ENCODE measurements at regions not wholly inside any gene's neighbourhood (a gene's known extent, or its start where the extent isn't known, plus 50 kb on each side); places are given as distances from the start of the nearest gene placed in this dataset.

GRCh38 chr3:104832530-104832929, 534.2 kb upstream of the ALCAM start (continued):
- no peak for TF ChIP-seq POLR2AphosphoS2 (conservative IDR thresholded peaks at IDR 0.05; ENCODE audit: low read length)

DNA sequence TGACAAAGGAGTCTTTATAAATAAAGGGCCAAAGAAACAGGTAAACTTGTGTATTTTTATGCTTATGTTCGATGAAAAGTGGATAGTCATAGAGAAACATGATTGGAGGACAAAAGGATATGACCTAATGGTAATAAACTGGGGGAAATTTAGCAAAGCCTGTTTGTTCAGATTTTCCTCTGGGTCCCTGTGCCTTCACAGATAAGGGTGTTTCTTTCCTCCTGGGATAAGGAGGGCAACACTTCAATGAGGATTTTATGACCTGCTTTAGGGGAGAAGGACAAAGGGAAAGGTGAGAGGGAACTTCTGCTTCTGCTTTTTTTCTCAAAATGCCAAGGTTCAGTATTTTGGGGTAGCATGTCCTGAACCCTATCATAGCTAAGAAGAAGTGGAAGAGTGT, 531.3 kb upstream of the ALCAM start:
- TF ChIP-seq HDAC2 (IDR thresholded peaks at IDR 0.05) (no peak), RCOR1 (IDR thresholded peaks at IDR 0.05; ENCODE audit: low read depth, low read length) (no peak), HOXA7 (CRISPR knock-in tag; IDR thresholded peaks at IDR 0.05) (no peak)
- CTCF ChIA-PET, result no interaction called here
- H3K4me2 ChIP-seq, result no peak overlapping the region
- FAIRE-seq (no peak), DNase-seq (ENCODE audit: low read depth in 1 of 2, low spot score in 1 of 2) (no peak), ATAC-seq (no peak)
- POLR2A ChIA-PET, result no interaction called here
- no peaks in the 10 kb centered on the region for H3K9me3 ChIP-seq
- 27% methylated on average over 1 of the region's 1 CpG for WGBS (ENCODE audit: missing lambda C conversion rate)
- H3K4me1 ChIP-seq, result no peaks in the 10 kb centered on the region
- no peak overlapping the region for H3K4me3 ChIP-seq
- H3K27ac ChIP-seq, result no peak overlapping the region

DNA sequence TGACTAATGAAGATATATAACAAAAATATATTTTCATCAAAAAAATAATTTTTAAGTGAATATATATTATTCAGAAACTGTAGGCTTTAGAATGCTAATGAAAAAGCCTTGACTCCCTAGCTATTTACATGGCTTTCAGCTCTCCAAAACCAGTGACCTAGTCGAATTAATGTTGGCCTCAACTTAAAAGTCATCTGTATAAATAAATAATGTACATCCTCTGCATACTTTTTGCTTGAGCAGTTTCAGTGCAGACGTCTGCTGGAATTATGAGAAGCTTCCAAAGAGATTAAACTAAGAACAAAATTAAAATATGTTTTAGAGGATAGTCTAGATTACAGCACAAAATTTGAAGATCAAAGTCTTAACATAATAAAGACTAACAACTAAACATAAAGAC, 520.4 kb upstream of the ALCAM start:
- no peak overlapping the region for H3K4me2 ChIP-seq
- ATAC-seq (no peak), DNase-seq (ENCODE audit: low read depth in 1 of 2, low spot score in 1 of 2) (no peak), FAIRE-seq (no peak)
- TF ChIP-seq PBX3 (IDR thresholded peaks at IDR 0.05), result no peak
- TF ChIP-seq POLR2AphosphoS2 (conservative IDR thresholded peaks at IDR 0.05; ENCODE audit: low read length), result no peak
- TF ChIP-seq KDM1A (IDR thresholded peaks at IDR 0.05; ENCODE audit: low read depth), result no peak
- no peak for TF ChIP-seq HMGXB4 (CRISPR knock-in tag; IDR thresholded peaks at IDR 0.05; ENCODE audit: borderline replicate concordance)
- no peak for TF ChIP-seq REST (IDR thresholded peaks at IDR 0.05)
- TF ChIP-seq GATA3 (IDR thresholded peaks at IDR 0.05; ENCODE audit: borderline replicate concordance), result no peak
- no peak for TF ChIP-seq EP300 (IDR thresholded peaks at IDR 0.05)
- TF ChIP-seq HOXB5 (CRISPR knock-in tag; IDR thresholded peaks at IDR 0.05), result no peak
- no peak for TF ChIP-seq SREBF2 (IDR thresholded peaks at IDR 0.05)
- no peak for TF ChIP-seq FOXS1 (CRISPR knock-in tag; IDR thresholded peaks at IDR 0.05)
- no peak for TF ChIP-seq JUN (IDR thresholded peaks at IDR 0.05)
- no peak for TF ChIP-seq NFE2L2 (conservative IDR thresholded peaks at IDR 0.05; ENCODE audit: low read length)
- no peak for TF ChIP-seq CEBPB (IDR thresholded peaks at IDR 0.05)
- TF ChIP-seq ESRRA (IDR thresholded peaks at IDR 0.05; ENCODE audit: borderline replicate concordance, low read length), result no peak
- TF ChIP-seq PHF8 (IDR thresholded peaks at IDR 0.05; ENCODE audit: borderline replicate concordance, low read depth), result no peak
- TF ChIP-seq HDAC2 (IDR thresholded peaks at IDR 0.05), result no peak
- 6% methylated on average over 2 of the region's 2 CpGs for WGBS (ENCODE audit: missing lambda C conversion rate)
- POLR2A ChIA-PET, result no interaction called here
- H3K27ac ChIP-seq, result no peak overlapping the region
- H3K4me3 ChIP-seq, result no peak overlapping the region
- 0 out of 3 replicates have a peak, but pooled peaks cover 5% of the 10 kb centered on the region for H3K9me3 ChIP-seq
- CTCF ChIA-PET, result interaction anchor here (1.2 kb wide), 1 partner anchor 16 kb away, joined by 3 read pairs; no protein-coding TSS in a partner anchor
- H3K4me1 ChIP-seq, result no peaks in the 10 kb centered on the region

Measured in A549 (cell line).